ENCODE measurements at regions not wholly inside any gene's neighbourhood (a gene's known extent, or its start where the extent isn't known, plus 50 kb on each side); places are given as distances from the start of the nearest gene placed in this dataset.

DNA sequence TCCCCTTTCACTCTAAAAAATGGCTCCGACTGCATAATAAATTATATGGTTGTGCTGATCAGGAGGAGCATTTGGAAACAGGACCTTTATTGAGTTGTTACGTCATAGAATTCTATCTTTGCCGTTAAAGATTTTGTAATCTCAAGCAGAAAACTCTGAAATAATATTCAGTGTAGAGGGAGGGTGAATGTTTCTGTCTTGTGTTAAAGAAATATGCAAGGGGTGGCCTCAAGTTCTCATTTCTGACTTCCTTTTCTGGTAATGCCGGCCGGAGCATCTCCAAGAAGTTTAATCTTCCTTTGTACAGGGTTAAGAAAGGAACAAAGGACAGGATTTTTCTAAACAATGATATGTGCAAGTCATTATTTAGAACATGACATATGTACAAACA lies 165.1 kb downstream of the SLC38A4 start:
- TSS peak; percentile 52 for BruUV-seq (replicated peaks)
- no peak for DNase-seq (ENCODE audit: unreplicated experiment)
- POLR2A ChIA-PET, result interaction anchor here (0.5 to 19.7 kb wide), 21 partner anchors 9 to 670 kb away, joined by 3 to 497 read pairs (median 5); partner anchors contain the start of genes SLC38A1 and SLC38A2
- TF ChIP-seq CTCF (IDR thresholded peaks at IDR 0.05; ENCODE audit: unreplicated experiment), result no peak
- no peaks in the 10 kb centered on the region for H3K36me3 Mint-ChIP-seq (ENCODE audit: insufficient read depth, unreplicated experiment)
- intact Hi-C loops (cut with micrococcal nuclease), result loop anchor here (1.0 to 5.0 kb wide), 6 partner anchors 104 to 393 kb away; partner anchors contain the start of gene SLC38A1
- CTCF ChIA-PET, result interaction anchor here (1.1 to 1.9 kb wide), 4 partner anchors 15 to 359 kb away, joined by 3 to 9 read pairs (median 6); no protein-coding TSS in a partner anchor
- H3K4me3 Mint-ChIP-seq (ENCODE audit: unreplicated experiment), result no peak overlapping the region
- H3K4me1 Mint-ChIP-seq (ENCODE audit: insufficient read depth, unreplicated experiment), result peaks cover 59% of the 10 kb centered on the region
- no peaks in the 10 kb centered on the region for H3K27me3 Mint-ChIP-seq (ENCODE audit: insufficient read depth, unreplicated experiment)
- H3K27ac Mint-ChIP-seq (ENCODE audit: low read depth, unreplicated experiment), result peak overlapping the region; percentile 80
- no peaks in the 10 kb centered on the region for H3K9me3 Mint-ChIP-seq (ENCODE audit: unreplicated experiment)

- peak overlapping the region; percentile 3 for H3K4me3 Mint-ChIP-seq (ENCODE audit: unreplicated experiment)
- no peak for DNase-seq (ENCODE audit: unreplicated experiment)
- ChIA-PET POLR2A (no interaction called here), CTCF (no interaction called here)
- H3K36me3 Mint-ChIP-seq (ENCODE audit: insufficient read depth, unreplicated experiment), result no peaks in the 10 kb centered on the region
- H3K27me3 Mint-ChIP-seq (ENCODE audit: insufficient read depth, unreplicated experiment), result no peaks in the 10 kb centered on the region
- H3K27ac Mint-ChIP-seq (ENCODE audit: low read depth, unreplicated experiment), result peak overlapping the region; percentile 80
- intact Hi-C loops (cut with micrococcal nuclease), result loop anchor here (2.0 to 5.0 kb wide), 4 partner anchors 103 to 393 kb away; partner anchors contain the start of gene SLC38A1
- no peaks in the 10 kb centered on the region for H3K9me3 Mint-ChIP-seq (ENCODE audit: unreplicated experiment)
- H3K4me1 Mint-ChIP-seq (ENCODE audit: insufficient read depth, unreplicated experiment), result peaks cover 56% of the 10 kb centered on the region
- BruUV-seq (replicated peaks), result no TSS peak
- TF ChIP-seq CTCF (IDR thresholded peaks at IDR 0.05; ENCODE audit: unreplicated experiment), result no peak
Measured at GRCh38 chr12:46660276-46660675, 165.5 kb downstream of the SLC38A4 start.

GRCh38 chr12:46659824-46660223 lies 166.0 kb downstream of the SLC38A4 start:
- Mint-ChIP-seq H3K27ac (ENCODE audit: low read depth, unreplicated experiment) (peak overlapping the region; percentile 80), H3K4me1 (ENCODE audit: insufficient read depth, unreplicated experiment) (peaks cover 52% of the 10 kb centered on the region), H3K9me3 (ENCODE audit: unreplicated experiment) (no peaks in the 10 kb centered on the region), H3K36me3 (ENCODE audit: insufficient read depth, unreplicated experiment) (no peaks in the 10 kb centered on the region), H3K27me3 (ENCODE audit: insufficient read depth, unreplicated experiment) (no peaks in the 10 kb centered on the region), H3K4me3 (ENCODE audit: unreplicated experiment) (peak overlapping the region; percentile 3)
- TF ChIP-seq CTCF (IDR thresholded peaks at IDR 0.05; ENCODE audit: unreplicated experiment), result no peak
- POLR2A ChIA-PET, result interaction anchor here (0.8 to 2.3 kb wide), 10 partner anchors 9 to 391 kb away, joined by 3 to 6 read pairs (median 3); partner anchors contain the start of genes SLC38A1 and SLC38A2
- BruUV-seq (replicated peaks), result no TSS peak
- intact Hi-C loops (cut with micrococcal nuclease), result loop anchor here (2.0 to 5.0 kb wide), 4 partner anchors 103 to 393 kb away; partner anchors contain the start of gene SLC38A1
- no peak for DNase-seq (ENCODE audit: unreplicated experiment)
- CTCF ChIA-PET, result no interaction called here

DNA sequence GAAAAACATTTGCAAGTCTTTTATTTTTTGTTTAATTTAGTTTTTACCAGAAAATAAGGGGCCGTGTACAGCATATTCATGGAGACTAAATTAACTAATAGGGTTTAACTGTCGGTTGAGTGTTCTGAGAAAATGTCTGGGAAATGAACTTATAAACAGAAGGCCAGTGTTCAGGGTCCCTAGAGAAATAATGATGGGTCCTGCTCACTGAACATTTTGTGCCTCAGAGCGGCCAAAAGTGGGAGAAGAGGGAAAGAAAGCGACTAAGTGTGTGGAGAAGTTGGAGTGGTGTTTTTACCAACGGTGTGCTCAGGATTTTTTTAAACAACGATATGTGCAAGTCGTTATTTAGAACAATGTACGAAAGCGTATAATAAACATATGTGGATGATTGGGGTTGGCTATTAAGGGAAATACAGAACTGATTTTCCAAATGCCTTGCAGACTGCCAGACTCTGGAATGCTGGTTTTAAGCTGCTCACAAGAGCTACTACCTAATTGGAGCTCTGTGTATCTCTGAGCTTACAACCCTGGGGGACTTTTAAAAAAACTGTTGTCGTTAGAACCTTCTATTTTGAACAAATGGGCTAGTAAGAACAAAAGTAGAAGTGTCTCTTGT lies 166.7 kb downstream of the SLC38A4 start:
- DNase-seq (ENCODE audit: unreplicated experiment), result no peak
- no peak overlapping the region for H3K4me3 Mint-ChIP-seq (ENCODE audit: unreplicated experiment)
- BruUV-seq (replicated peaks), result no TSS peak
- intact Hi-C loops (cut with micrococcal nuclease), result no loop called here
- H3K36me3 Mint-ChIP-seq (ENCODE audit: insufficient read depth, unreplicated experiment), result no peaks in the 10 kb centered on the region
- no peaks in the 10 kb centered on the region for H3K9me3 Mint-ChIP-seq (ENCODE audit: unreplicated experiment)
- POLR2A ChIA-PET, result interaction anchor here (0.8 to 2.3 kb wide), 12 partner anchors 9 to 391 kb away, joined by 3 to 6 read pairs (median 3); partner anchors contain the start of genes SLC38A1 and SLC38A2
- peaks cover 47% of the 10 kb centered on the region for H3K4me1 Mint-ChIP-seq (ENCODE audit: insufficient read depth, unreplicated experiment)
- peak overlapping the region; percentile 80 for H3K27ac Mint-ChIP-seq (ENCODE audit: low read depth, unreplicated experiment)
- no peak for TF ChIP-seq CTCF (IDR thresholded peaks at IDR 0.05; ENCODE audit: unreplicated experiment)
- CTCF ChIA-PET, result interaction anchor here (0.5 kb wide), 1 partner anchor 673 kb away, joined by 4 read pairs; no protein-coding TSS in a partner anchor
- no peaks in the 10 kb centered on the region for H3K27me3 Mint-ChIP-seq (ENCODE audit: insufficient read depth, unreplicated experiment)
